ENCODE measurements at regions not wholly inside any gene's neighbourhood (a gene's known extent, or its start where the extent isn't known, plus 50 kb on each side); places are given as distances from the start of the nearest gene placed in this dataset.

DNA sequence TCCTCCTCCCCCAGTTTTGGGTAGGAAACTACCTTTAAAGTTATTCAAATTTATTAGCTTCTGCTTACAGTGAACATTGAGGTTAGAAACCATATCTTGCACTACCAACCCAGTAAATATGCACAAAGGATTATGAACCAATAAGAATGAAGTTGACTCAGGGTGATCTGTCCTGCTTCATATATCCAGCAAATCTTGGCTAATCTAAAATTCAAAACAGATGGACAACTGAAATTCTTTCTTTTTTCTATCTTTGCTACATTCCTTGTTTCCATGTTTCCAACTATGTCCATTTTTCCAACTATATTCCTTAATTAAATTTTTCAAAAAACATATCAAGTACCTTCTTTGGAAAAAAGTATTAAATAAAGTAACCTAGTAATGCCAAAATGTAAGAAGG lies 149.3 kb downstream of the FAM124B start:
- no peaks in the 10 kb centered on the region for H3K9me3 ChIP-seq
- TF ChIP-seq CTCF (IDR thresholded peaks at IDR 0.05) = no peak
- H3K27ac ChIP-seq = no peak overlapping the region
- ATAC-seq (no peak), DNase-seq (no peak)
- intact Hi-C loops (cut with DNase I) = no loop called here
- peaks cover 0 to 2% (median 0%) of the 10 kb centered on the region in 3 donors for H3K27me3 ChIP-seq (ENCODE audit: insufficient read depth in 3 of 3, low read length in 2 of 3)
- no peaks in the 10 kb centered on the region for H3K4me1 ChIP-seq
- H3K4me3 ChIP-seq = no peak overlapping the region
- H3K36me3 ChIP-seq (ENCODE audit: insufficient read depth in 1 of 2, low read depth in 1 of 2) = no peaks in the 10 kb centered on the region

DNA sequence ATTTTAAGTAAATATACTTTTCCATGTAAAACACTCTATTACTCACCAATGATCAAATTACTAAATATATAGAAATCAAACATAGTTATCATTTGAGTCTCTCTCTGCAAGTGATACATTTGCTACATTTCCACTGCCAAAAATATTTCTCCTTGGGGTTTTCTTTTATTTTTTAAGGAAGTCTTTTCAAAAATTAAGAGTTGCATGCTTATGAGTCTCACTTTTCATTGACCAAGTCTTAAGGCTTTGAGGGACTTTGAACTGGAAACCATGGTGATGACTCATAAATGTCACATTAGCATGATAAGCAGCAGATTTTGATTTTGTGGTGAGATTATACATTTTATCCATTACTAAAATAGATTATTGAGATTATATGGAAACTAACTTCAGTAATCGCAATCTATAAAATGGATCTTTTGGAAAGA lies 152.9 kb downstream of the FAM124B start:
- no peak for DNase-seq
- Histone ChIP-seq H3K27me3 (ENCODE audit: insufficient read depth in 3 of 3, low read length in 2 of 3) (peaks cover 0 to 3% (median 0%) of the 10 kb centered on the region in 3 donors), H3K36me3 (ENCODE audit: insufficient read depth in 1 of 2, low read depth in 1 of 2) (no peaks in the 10 kb centered on the region), H3K4me3 (no peak overlapping the region), H3K4me1 (no peaks in the 10 kb centered on the region), H3K27ac (no peak overlapping the region), H3K9me3 (no peaks in the 10 kb centered on the region)
- TF ChIP-seq CTCF (IDR thresholded peaks at IDR 0.05) = no peak
- ATAC-seq = no peak
- intact Hi-C loops (cut with DNase I) = no loop called here
- 87 to 92% (median 91%) methylated on average over 1 of the region's 1 CpG for WGBS, 3 donors

- WGBS, 3 donors = 67 to 72% (median 70%) methylated on average over 1 of the region's 1 CpG
- H3K4me3 ChIP-seq = no peak overlapping the region
- ATAC-seq = no peak
- H3K9me3 ChIP-seq = peaks cover 2% of the 10 kb centered on the region
- H3K27me3 ChIP-seq (ENCODE audit: insufficient read depth in 3 of 3, low read length in 2 of 3) = peaks cover 0 to 3% (median 0%) of the 10 kb centered on the region in 3 donors
- no peak for TF ChIP-seq CTCF (IDR thresholded peaks at IDR 0.05)
- DNase-seq = no peak
- intact Hi-C loops (cut with DNase I) = no loop called here
- no peak overlapping the region for H3K27ac ChIP-seq
- no peaks in the 10 kb centered on the region for H3K36me3 ChIP-seq (ENCODE audit: insufficient read depth in 1 of 2, low read depth in 1 of 2)
- H3K4me1 ChIP-seq = no peaks in the 10 kb centered on the region
Observed at GRCh38 chr2:224242561-224242960, 159.3 kb downstream of the FAM124B start.

- Histone ChIP-seq H3K4me3 (no peak overlapping the region), H3K27ac (no peak overlapping the region), H3K27me3 (ENCODE audit: insufficient read depth in 3 of 3, low read length in 2 of 3) (peaks cover 0 to 3% (median 0%) of the 10 kb centered on the region in 3 donors), H3K4me1 (no peaks in the 10 kb centered on the region), H3K9me3 (peaks cover 2% of the 10 kb centered on the region), H3K36me3 (ENCODE audit: insufficient read depth in 1 of 2, low read depth in 1 of 2) (no peaks in the 10 kb centered on the region)
- WGBS, 3 donors = 80 to 85% (median 81%) methylated on average over 3 of the region's 3 CpGs
- DNase-seq (no peak), ATAC-seq (no peak)
- intact Hi-C loops (cut with DNase I) = no loop called here
- TF ChIP-seq CTCF (IDR thresholded peaks at IDR 0.05) = no peak
Observed at GRCh38 chr2:224241812-224242211, 160.1 kb downstream of the FAM124B start.

DNA sequence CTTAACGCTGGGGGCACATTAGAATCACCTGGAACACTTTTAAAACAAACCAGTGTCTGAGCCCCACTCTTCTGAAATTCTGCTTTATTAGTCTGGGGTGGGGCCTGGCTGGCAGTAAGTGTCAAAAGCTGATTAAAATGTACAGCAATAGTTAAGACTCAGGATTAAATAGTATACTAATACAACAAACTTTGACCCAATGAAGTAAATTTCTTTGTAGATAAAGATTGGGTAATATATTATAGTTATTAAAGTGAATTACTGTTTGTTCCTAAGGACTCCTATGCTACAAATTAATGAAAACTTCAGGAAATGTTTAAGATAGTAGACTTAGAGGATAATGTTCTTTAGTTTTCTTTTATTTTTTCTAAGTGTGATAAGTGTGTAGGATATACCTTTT lies 160.9 kb downstream of the FAM124B start:
- Histone ChIP-seq H3K36me3 (ENCODE audit: insufficient read depth in 1 of 2, low read depth in 1 of 2) (no peaks in the 10 kb centered on the region), H3K4me1 (no peaks in the 10 kb centered on the region), H3K27ac (no peak overlapping the region), H3K4me3 (no peak overlapping the region), H3K9me3 (peaks cover 2% of the 10 kb centered on the region), H3K27me3 (ENCODE audit: insufficient read depth in 3 of 3, low read length in 2 of 3) (peaks cover 0 to 3% (median 0%) of the 10 kb centered on the region in 3 donors)
- WGBS, 3 donors = 65 to 74% (median 72%) methylated on average over 1 of the region's 1 CpG
- intact Hi-C loops (cut with DNase I) = no loop called here
- no peak for TF ChIP-seq CTCF (IDR thresholded peaks at IDR 0.05)
- ATAC-seq = no peak
- DNase-seq = no peak

All from psoas muscle (tissue), 7 donors.